Stimulated activated memory B cell treated with anti-CD40 and anti-IgM and Interleukin-4, amounts not matched to agents 10 μg/mL and 1 μg/mL and 100 μg/mL, for 72 hours (primary cell): ENCODE measurements at regions not wholly inside any gene's neighbourhood (a gene's known extent, or its start where the extent isn't known, plus 50 kb on each side); places are given as distances from the start of the nearest gene placed in this dataset.
"Not testable (repeated sequence)": the region's sequence is repeated elsewhere in the genome, so short reads cannot be mapped to it uniquely, and the experiment has no call there.

ENCODE experiments used
- ATAC-seq: fragments of 150-1000 bp; cut with Tn5 transposase; 2 replicates; pipeline ENCODE4 v1.10.0; 2021
- H3K27ac Mint-ChIP-seq: one replicate; pipeline ENCODE4 v1.8.0; 2022; ENCODE audit warnings: mild to moderate bottlenecking, mixed read lengths
- H3K27me3 Mint-ChIP-seq: one replicate; pipeline ENCODE4 v1.8.0; 2022; ENCODE audit warnings: mixed read lengths
- H3K36me3 Mint-ChIP-seq: one replicate; pipeline ENCODE4 v1.8.0; 2022; ENCODE audit warnings: mixed read lengths
- H3K4me1 Mint-ChIP-seq: one replicate; pipeline ENCODE4 v1.8.0; 2022; ENCODE audit warnings: mixed read lengths
- H3K4me3 Mint-ChIP-seq: one replicate; pipeline ENCODE4 v1.8.0; 2022; ENCODE audit warnings: mild to moderate bottlenecking, moderate library complexity, mixed read lengths
- H3K9me3 Mint-ChIP-seq: one replicate; pipeline ENCODE4 v1.8.0; 2022; ENCODE audit warnings: mixed read lengths

DNA sequence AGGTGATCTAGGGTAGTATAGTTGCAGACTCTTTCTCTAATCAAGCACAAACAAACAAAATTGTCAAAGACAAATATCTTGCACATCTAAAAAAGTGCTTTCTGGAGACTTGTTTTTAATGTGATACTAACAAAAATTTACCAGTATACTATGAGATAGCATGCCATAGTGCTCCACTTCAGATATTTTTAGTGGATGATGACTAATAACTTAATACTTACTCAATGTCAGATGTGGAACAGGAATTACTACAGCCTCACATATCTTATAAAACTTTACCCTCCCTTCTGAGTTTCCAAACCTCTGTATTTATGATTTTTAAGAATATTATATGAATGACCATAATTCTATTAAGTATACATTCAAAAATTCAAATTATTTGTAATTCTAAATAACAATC lies 1162.0 kb upstream of the SLC39A10 start:
- Mint-ChIP-seq H3K9me3 (peaks cover 3% of the 10 kb centered on the region), H3K27me3 (no peaks in the 10 kb centered on the region), H3K4me1 (no peaks in the 10 kb centered on the region), H3K4me3 (no peak overlapping the region), H3K27ac (no peak overlapping the region), H3K36me3 (no peaks in the 10 kb centered on the region)
- no peak for ATAC-seq

DNA sequence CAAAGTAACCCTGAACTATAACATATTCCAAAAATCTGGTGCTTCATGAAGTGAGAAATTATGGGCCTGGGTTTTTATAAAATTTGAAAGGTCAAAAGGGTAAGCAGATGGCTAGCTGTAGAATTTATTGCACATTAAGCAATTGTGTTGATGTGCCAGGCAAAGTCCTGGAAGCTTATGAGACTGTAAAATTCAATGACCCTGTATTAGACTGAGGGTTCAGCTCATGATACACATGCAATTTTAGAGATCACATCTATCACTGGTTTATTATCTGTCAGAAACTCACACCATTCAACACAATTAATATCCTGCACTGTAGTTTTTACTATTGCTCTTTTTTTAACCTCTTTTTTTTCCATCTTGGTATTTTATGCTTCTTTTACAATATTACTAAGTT lies 1162.6 kb upstream of the SLC39A10 start:
- Mint-ChIP-seq H3K27ac (no peak overlapping the region), H3K9me3 (peaks cover 3% of the 10 kb centered on the region), H3K4me1 (no peaks in the 10 kb centered on the region), H3K27me3 (no peaks in the 10 kb centered on the region), H3K36me3 (no peaks in the 10 kb centered on the region), H3K4me3 (no peak overlapping the region)
- ATAC-seq = no peak

DNA sequence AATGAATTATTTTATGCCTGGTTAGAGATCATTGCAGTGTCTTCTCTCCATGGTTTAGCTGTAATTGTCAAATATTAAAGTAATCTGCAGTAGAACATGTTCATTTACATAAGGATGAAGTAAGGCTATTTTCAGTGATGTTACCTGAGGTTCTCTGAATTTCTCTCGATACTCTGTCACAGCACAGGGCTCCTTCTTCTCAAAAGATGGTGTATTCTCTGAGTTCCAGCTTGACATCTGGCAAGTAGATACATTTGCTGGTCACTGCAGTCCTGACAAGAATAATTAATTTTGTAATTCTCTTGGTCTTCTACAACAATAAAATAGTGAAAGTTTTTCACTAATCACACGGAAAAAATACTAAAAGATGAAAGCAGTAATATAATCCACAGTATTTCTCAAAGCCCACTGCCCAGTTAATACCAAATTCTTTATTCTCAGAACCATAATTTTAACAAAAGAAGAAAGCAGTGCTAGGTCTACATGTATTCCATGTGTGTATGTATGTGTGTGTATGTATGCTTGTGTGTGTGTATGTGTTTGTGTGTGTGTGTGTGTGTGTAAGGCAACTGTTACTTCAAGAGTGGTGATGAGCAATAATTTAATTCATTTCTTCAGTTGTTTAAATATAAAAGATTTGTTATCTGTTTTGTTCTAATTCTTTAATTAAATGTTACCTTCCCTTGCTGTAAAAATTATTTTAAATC lies 1165.5 kb upstream of the SLC39A10 start:
- no peaks in the 10 kb centered on the region for H3K36me3 Mint-ChIP-seq
- no peak for ATAC-seq
- no peaks in the 10 kb centered on the region for H3K27me3 Mint-ChIP-seq
- peaks cover 3% of the 10 kb centered on the region for H3K9me3 Mint-ChIP-seq
- H3K27ac Mint-ChIP-seq = no peak overlapping the region
- no peaks in the 10 kb centered on the region for H3K4me1 Mint-ChIP-seq
- H3K4me3 Mint-ChIP-seq = no peak overlapping the region

DNA sequence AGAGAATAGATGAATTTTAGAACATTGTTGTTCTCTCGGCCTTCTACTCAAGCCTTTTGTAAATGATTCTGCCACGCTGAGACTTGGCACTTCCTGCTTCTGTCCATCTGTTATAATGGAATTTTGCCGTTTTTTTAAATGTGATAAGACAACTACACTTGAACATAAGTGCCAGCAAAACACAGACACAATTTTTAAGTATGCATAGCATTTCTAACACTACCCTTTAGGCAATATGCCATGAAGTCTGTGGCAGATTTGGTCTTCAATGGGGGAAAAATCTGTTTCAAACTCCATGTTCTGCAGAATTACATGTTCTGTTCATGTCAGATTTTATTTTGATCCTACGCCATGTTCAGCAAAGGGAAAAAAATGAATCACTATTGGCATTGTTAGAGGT lies 1170.7 kb upstream of the SLC39A10 start:
- H3K4me3 Mint-ChIP-seq = no peak overlapping the region
- no peaks in the 10 kb centered on the region for H3K9me3 Mint-ChIP-seq
- no peaks in the 10 kb centered on the region for H3K4me1 Mint-ChIP-seq
- H3K27me3 Mint-ChIP-seq = no peaks in the 10 kb centered on the region
- H3K36me3 Mint-ChIP-seq = no peaks in the 10 kb centered on the region
- ATAC-seq = no peak
- no peak overlapping the region for H3K27ac Mint-ChIP-seq

DNA sequence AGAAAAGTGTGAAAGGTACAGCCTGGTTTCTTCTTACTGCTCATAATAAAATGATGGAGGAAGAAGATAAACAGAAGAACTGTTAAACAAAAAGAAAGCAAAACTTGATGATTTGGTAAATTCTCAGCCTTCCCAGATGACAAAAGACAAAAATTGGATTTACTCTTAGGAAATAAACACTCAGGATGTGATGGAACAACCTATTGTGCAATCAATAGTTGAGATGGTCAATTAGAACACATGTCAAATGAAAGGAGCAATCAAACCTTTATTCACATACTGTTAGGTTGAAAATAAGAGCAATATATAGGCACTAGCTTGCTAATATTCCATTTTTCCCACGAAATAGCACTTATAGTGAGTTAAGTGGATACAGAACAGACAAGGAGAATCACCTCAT lies 1174.0 kb upstream of the SLC39A10 start:
- H3K27me3 Mint-ChIP-seq = no peaks in the 10 kb centered on the region
- ATAC-seq = no peak
- H3K9me3 Mint-ChIP-seq = no peaks in the 10 kb centered on the region
- H3K27ac Mint-ChIP-seq = no peak overlapping the region
- no peaks in the 10 kb centered on the region for H3K36me3 Mint-ChIP-seq
- no peaks in the 10 kb centered on the region for H3K4me1 Mint-ChIP-seq
- H3K4me3 Mint-ChIP-seq = no peak overlapping the region

DNA sequence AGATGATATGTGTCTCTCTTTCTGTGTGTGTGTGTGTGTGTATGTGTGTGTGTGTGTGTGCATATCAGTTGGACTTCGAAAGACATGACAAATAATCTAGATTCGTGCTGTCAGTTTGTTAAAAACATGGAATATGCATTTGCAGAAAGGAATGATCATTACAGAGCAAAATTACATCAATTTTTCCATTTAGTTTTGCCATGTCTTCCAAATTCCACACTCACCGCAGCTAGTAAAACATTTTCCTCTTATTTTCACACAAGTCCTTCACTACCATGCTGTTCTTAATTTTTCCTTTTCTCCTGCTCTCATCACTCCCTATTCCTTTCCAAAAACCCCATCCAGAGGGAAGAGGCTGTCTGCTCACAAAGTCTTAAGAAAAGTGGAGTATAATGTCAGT lies 1191.4 kb upstream of the SLC39A10 start:
- no peaks in the 10 kb centered on the region for H3K4me1 Mint-ChIP-seq
- no peaks in the 10 kb centered on the region for H3K36me3 Mint-ChIP-seq
- no peak overlapping the region for H3K27ac Mint-ChIP-seq
- no peaks in the 10 kb centered on the region for H3K9me3 Mint-ChIP-seq
- ATAC-seq = no peak
- H3K27me3 Mint-ChIP-seq = no peaks in the 10 kb centered on the region
- H3K4me3 Mint-ChIP-seq = no peak overlapping the region

DNA sequence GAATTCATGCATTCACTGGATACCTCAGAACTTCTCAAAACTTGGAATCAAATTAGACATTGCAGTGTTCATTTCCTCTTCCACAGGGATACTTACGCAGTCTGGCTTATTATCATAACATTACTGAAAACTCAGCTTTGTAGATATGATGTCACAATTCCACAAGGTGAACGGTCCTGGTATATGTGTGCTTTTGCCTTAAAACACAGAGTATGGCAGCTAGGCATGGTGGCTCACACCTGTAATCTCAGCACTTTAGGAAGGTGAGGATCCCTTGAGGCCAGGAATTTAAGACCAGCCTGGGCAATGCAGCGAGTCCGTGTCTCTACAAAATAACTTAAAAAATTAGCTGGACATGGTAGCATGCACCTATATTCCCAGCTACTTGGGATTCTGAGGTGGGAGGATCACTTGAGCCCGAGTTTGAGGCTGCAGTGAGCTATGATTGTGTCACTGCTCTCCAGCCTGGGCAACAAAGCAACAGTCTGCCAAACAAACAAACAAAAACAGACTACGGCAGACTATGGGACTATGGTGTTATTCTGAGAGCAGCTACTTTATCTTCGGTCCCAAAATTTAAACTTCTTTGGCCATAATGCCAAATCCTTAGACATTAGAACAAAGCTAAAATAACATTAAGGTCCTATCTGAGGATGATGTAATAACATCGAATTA lies 1191.9 kb upstream of the SLC39A10 start:
- Mint-ChIP-seq H3K27me3 (no peaks in the 10 kb centered on the region), H3K4me3 (no peak overlapping the region), H3K36me3 (no peaks in the 10 kb centered on the region), H3K27ac (no peak overlapping the region), H3K4me1 (no peaks in the 10 kb centered on the region), H3K9me3 (no peaks in the 10 kb centered on the region)
- ATAC-seq = no peak

DNA sequence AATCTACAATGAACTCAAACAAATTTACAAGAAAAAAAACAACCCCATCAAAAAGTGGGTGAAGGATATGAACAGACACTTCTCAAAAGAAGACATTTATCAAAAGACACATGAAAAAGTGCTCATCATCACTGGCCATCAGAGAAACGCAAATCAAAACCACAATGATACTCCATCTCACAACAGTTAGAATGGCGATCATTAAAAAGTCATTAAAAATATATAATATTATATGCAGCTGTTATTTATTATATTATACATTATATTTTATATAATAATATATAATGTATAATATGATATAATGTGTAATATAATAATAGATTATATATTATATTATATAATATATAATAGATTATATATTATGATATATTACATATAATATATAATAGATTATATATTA lies 1194.1 kb upstream of the SLC39A10 start:
- not testable (repeated sequence) for H3K9me3 Mint-ChIP-seq, H3K27ac Mint-ChIP-seq, ATAC-seq, H3K36me3 Mint-ChIP-seq, H3K4me1 Mint-ChIP-seq, H3K4me3 Mint-ChIP-seq, H3K27me3 Mint-ChIP-seq

DNA sequence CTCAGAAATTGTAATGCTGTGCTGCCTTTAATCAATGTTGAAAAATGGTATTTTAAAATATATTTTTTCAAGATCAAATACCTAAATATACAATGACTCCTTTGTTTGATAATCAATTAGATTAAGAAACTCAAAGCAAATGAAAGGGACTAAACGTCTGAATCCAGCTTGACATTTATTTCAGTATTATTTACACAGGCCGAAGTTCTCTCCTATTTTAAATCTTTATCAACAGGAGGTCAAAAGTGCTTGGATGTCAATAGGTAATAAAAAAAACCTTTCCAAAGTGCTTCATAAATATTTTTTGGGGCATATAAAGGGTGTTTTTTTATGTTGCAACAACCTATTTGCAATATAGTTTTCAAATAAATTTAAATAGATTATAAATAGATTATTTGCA lies 1201.7 kb upstream of the SLC39A10 start:
- Mint-ChIP-seq H3K4me3 (no peak overlapping the region), H3K9me3 (no peaks in the 10 kb centered on the region), H3K27me3 (no peaks in the 10 kb centered on the region), H3K36me3 (no peaks in the 10 kb centered on the region), H3K27ac (no peak overlapping the region), H3K4me1 (no peaks in the 10 kb centered on the region)
- ATAC-seq = no peak

DNA sequence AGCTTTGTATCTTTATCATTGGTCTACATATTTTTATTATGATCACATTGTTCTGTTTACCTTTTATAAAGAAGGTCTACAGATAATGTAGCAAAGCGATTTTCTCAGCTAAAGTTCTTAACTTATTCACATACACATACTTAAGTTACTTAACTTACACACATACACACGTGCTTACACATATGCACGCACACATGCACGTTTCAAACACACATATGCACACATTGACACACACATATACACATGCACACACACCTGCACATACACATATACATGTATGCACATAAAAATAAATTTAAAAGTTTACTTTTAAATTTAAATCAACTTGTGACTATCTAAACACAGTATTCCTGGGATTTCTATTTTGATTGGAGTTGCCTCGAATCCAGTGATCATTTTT lies 1204.5 kb upstream of the SLC39A10 start:
- Mint-ChIP-seq H3K27ac (no peak overlapping the region), H3K27me3 (no peaks in the 10 kb centered on the region), H3K4me1 (no peaks in the 10 kb centered on the region), H3K9me3 (no peaks in the 10 kb centered on the region), H3K36me3 (no peaks in the 10 kb centered on the region), H3K4me3 (no peak overlapping the region)
- ATAC-seq = no peak

DNA sequence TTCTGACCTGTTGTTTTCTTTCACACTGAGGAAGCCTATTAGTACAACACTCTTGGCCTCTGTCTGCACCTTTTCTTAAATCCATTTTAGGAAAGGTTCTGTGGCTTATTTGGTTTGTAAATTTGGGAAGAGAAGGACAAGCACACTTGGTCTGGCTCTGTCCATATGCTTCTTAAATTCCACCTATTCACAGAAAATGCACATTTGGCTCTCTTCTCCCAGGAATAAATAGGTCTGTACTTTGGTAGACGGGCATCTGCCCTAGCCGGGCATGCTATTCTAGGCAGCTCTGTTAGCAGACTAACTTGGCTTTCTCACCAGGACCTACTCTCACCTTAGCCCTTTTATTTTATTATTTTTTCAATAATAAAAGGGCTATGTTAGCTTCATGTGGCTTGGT lies 1211.8 kb upstream of the SLC39A10 start:
- no peak for ATAC-seq
- H3K27me3 Mint-ChIP-seq = no peaks in the 10 kb centered on the region
- H3K36me3 Mint-ChIP-seq = no peaks in the 10 kb centered on the region
- no peak overlapping the region for H3K27ac Mint-ChIP-seq
- H3K4me1 Mint-ChIP-seq = no peaks in the 10 kb centered on the region
- H3K9me3 Mint-ChIP-seq = no peaks in the 10 kb centered on the region
- H3K4me3 Mint-ChIP-seq = no peak overlapping the region

DNA sequence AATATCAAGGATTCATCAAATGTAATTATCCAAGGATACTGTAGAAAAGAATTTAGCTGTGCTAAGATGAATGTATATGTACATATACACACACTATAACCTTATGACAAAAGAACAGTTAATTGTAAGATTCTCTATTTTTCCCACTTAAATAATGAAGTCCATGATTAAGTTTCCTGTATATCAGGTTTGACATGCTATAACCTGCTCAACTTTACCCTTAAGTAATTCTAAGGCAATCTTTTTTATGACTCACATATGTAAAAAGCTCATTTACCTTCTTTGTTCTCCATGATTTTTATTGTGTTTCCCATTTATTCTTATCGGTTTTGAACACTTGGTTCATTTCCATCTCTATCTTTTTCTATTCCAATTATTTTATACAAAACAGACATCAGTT lies 1213.1 kb upstream of the SLC39A10 start:
- no peak for ATAC-seq
- Mint-ChIP-seq H3K4me3 (no peak overlapping the region), H3K27ac (no peak overlapping the region), H3K36me3 (no peaks in the 10 kb centered on the region), H3K4me1 (no peaks in the 10 kb centered on the region), H3K9me3 (no peaks in the 10 kb centered on the region), H3K27me3 (no peaks in the 10 kb centered on the region)

DNA sequence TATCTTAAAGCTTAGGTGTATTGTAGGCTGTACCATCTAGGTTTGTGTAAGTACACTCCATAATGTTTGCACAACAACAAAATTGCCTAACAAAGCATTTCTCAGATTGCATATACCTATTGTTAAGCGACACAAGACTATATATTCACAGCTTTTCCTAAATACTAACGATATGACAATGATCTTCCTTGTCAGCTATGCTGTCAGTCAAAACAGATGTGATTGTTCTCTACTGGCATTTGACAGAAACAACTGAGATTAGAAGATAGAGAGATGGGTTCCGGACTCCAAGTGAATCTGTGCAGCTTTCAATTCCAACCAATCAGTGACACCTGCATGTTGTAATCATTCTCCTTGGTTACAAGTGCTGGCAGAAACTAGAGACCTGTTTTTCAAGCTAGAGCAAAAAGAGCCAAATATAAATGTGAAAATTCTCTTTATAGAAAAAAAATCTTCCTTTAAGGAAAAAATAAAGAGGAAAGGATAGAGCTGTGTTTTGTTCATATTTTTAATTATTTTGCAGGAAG lies 1232.3 kb upstream of the SLC39A10 start:
- Mint-ChIP-seq H3K27me3 (no peaks in the 10 kb centered on the region), H3K4me3 (no peak overlapping the region), H3K36me3 (no peaks in the 10 kb centered on the region), H3K27ac (no peak overlapping the region), H3K4me1 (no peaks in the 10 kb centered on the region), H3K9me3 (no peaks in the 10 kb centered on the region)
- ATAC-seq = no peak

DNA sequence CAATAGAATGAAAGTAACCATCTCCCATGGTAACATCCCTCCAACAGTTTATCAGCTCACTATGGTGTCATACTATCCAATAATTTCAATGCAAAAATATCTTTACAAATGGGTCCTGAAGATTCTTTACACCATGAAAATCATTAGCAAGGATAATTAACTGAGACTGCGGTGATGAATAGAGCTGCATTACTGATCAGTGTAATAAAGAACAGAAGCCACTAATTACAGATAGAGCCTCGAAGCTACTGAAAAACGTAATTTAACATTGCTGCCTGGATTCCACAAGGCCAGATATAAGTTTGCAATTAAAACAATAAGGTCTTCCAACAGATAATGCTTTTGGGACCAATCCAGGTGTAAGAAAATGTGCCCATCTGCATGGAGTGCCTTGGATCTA lies 1245.8 kb upstream of the SLC39A10 start:
- Mint-ChIP-seq H3K9me3 (no peaks in the 10 kb centered on the region), H3K4me1 (no peaks in the 10 kb centered on the region), H3K27me3 (no peaks in the 10 kb centered on the region), H3K36me3 (no peaks in the 10 kb centered on the region), H3K4me3 (no peak overlapping the region), H3K27ac (no peak overlapping the region)
- no peak for ATAC-seq

DNA sequence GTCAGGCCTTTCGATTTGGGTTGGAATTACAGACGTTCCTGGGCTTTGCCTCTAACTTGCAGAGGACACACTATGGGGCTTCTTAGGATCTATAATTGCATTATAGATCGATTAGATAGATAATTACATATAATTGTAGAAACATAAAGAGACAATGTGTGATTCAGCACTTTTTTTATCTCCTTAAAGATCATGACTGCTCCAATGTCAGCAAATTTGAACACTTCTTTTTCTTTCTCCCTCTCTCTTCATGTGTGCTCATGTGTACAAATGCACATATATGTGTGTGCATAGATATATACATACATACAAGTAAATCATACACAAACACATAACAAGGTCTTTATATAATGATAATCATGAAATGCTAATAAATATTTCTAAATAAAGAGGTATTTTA lies 1261.2 kb upstream of the SLC39A10 start:
- H3K27ac Mint-ChIP-seq = no peak overlapping the region
- no peaks in the 10 kb centered on the region for H3K4me1 Mint-ChIP-seq
- H3K9me3 Mint-ChIP-seq = no peaks in the 10 kb centered on the region
- no peak for ATAC-seq
- H3K36me3 Mint-ChIP-seq = no peaks in the 10 kb centered on the region
- H3K27me3 Mint-ChIP-seq = no peaks in the 10 kb centered on the region
- no peak overlapping the region for H3K4me3 Mint-ChIP-seq

DNA sequence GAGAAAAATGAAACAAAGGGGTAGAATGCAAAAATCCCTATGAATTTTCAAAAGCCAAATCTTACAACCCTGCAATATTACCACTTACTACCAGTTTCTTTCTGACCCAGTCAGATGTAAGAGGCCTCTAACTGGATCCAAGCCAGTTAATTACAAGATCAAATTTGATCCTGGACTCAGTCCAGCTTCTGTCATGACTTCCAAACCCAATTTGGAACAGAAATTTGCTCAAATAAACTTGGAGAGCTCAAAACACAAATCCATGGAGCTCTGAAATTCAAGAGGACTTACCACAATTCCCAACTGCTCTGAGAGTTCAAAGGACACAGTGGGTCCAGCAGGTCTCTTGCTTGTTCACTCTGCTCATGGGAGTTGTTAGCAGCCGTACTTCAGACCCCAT lies 1271.7 kb upstream of the SLC39A10 start:
- Mint-ChIP-seq H3K9me3 (peaks cover 5% of the 10 kb centered on the region), H3K4me3 (no peak overlapping the region), H3K36me3 (no peaks in the 10 kb centered on the region), H3K27ac (no peak overlapping the region), H3K4me1 (no peaks in the 10 kb centered on the region), H3K27me3 (no peaks in the 10 kb centered on the region)
- ATAC-seq = no peak
